ENCODE measurements at regions not wholly inside any gene's neighbourhood (a gene's known extent, or its start where the extent isn't known, plus 50 kb on each side); places are given as distances from the start of the nearest gene placed in this dataset.
A peak's percentile ranks its signal among the peaks of the same experiment; 100 is the strongest.

GRCh38 chr11:43561832-43562231, 118.7 kb upstream of the HSD17B12 start:
- Mint-ChIP-seq H3K36me3 (ENCODE audit: low read depth, unreplicated experiment) (no peaks in the 10 kb centered on the region), H3K4me1 (ENCODE audit: low read depth, unreplicated experiment) (peaks cover 20% of the 10 kb centered on the region), H3K27me3 (ENCODE audit: low read depth, unreplicated experiment) (peaks cover 24% of the 10 kb centered on the region), H3K27ac (ENCODE audit: unreplicated experiment) (no peak overlapping the region), H3K4me3 (ENCODE audit: unreplicated experiment) (no peak overlapping the region), H3K9me3 (ENCODE audit: unreplicated experiment) (no peaks in the 10 kb centered on the region)
- no peaks in the 10 kb centered on the region for H3K4me1 ChIP-seq (ENCODE audit: insufficient read depth, low read length)
- no peak for FAIRE-seq
- H2AFZ ChIP-seq (ENCODE audit: low read depth, low read length), result no peak overlapping the region
- no peak overlapping the region for H3K9ac ChIP-seq (ENCODE audit: low read length)
- no peak for DNase-seq (ENCODE audit: low read depth)
- no peaks in the 10 kb centered on the region for H4K20me1 ChIP-seq (ENCODE audit: insufficient read depth, low read length)
- no peak overlapping the region for H3K4me2 ChIP-seq (ENCODE audit: low read length)
- no peaks in the 10 kb centered on the region for H3K36me3 ChIP-seq (ENCODE audit: insufficient read depth, low read length)
- H3K79me2 ChIP-seq (ENCODE audit: insufficient read depth, low read length), result no peaks in the 10 kb centered on the region
- no peak overlapping the region for H3K4me3 ChIP-seq (ENCODE audit: insufficient read depth, low read depth, low read length)
- H3K27ac ChIP-seq (ENCODE audit: low read depth, low read length), result no peak overlapping the region
- H3K27me3 ChIP-seq (ENCODE audit: insufficient read depth, low read length), result peaks cover 45% of the 10 kb centered on the region
- no peaks in the 10 kb centered on the region for H3K9me3 ChIP-seq (ENCODE audit: insufficient read depth, low read depth, low read length)
- no peak for TF ChIP-seq EZH2 (IDR thresholded peaks at IDR 0.05; ENCODE audit: insufficient read depth, low read length)
- TF ChIP-seq, protein P1, sequence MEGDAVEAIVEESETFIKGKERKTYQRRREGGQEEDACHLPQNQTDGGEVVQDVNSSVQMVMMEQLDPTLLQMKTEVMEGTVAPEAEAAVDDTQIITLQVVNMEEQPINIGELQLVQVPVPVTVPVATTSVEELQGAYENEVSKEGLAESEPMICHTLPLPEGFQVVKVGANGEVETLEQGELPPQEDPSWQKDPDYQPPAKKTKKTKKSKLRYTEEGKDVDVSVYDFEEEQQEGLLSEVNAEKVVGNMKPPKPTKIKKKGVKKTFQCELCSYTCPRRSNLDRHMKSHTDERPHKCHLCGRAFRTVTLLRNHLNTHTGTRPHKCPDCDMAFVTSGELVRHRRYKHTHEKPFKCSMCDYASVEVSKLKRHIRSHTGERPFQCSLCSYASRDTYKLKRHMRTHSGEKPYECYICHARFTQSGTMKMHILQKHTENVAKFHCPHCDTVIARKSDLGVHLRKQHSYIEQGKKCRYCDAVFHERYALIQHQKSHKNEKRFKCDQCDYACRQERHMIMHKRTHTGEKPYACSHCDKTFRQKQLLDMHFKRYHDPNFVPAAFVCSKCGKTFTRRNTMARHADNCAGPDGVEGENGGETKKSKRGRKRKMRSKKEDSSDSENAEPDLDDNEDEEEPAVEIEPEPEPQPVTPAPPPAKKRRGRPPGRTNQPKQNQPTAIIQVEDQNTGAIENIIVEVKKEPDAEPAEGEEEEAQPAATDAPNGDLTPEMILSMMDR (IDR thresholded peaks at IDR 0.05; ENCODE audit: insufficient read depth, low read depth, low read length), result no peak

GRCh38 chr11:43567396-43567975, 113.1 kb upstream of the HSD17B12 start:
- FAIRE-seq (no peak), DNase-seq (ENCODE audit: low read depth) (peak; percentile 21)
- Histone ChIP-seq H3K79me2 (ENCODE audit: insufficient read depth, low read length) (no peaks in the 10 kb centered on the region), H3K9ac (ENCODE audit: low read length) (no peak overlapping the region), H3K4me3 (ENCODE audit: insufficient read depth, low read depth, low read length) (no peak overlapping the region), H4K20me1 (ENCODE audit: insufficient read depth, low read length) (no peaks in the 10 kb centered on the region), H3K36me3 (ENCODE audit: insufficient read depth, low read length) (no peaks in the 10 kb centered on the region), H2AFZ (ENCODE audit: low read depth, low read length) (no peak overlapping the region), H3K4me2 (ENCODE audit: low read length) (no peak overlapping the region), H3K4me1 (ENCODE audit: insufficient read depth, low read length) (no peaks in the 10 kb centered on the region), H3K27me3 (ENCODE audit: insufficient read depth, low read length) (peaks cover 42% of the 10 kb centered on the region), H3K9me3 (ENCODE audit: insufficient read depth, low read depth, low read length) (no peaks in the 10 kb centered on the region), H3K27ac (ENCODE audit: low read depth, low read length) (no peak overlapping the region)
- no peaks in the 10 kb centered on the region for H3K36me3 Mint-ChIP-seq (ENCODE audit: low read depth, unreplicated experiment)
- no peak overlapping the region for H3K27ac Mint-ChIP-seq (ENCODE audit: unreplicated experiment)
- H3K27me3 Mint-ChIP-seq (ENCODE audit: low read depth, unreplicated experiment), result peaks cover 57% of the 10 kb centered on the region
- H3K4me3 Mint-ChIP-seq (ENCODE audit: unreplicated experiment), result no peak overlapping the region
- H3K4me1 Mint-ChIP-seq (ENCODE audit: low read depth, unreplicated experiment), result no peaks in the 10 kb centered on the region
- TF ChIP-seq EZH2 (IDR thresholded peaks at IDR 0.05; ENCODE audit: insufficient read depth, low read length), result no peak
- TF ChIP-seq, protein P1 (IDR thresholded peaks at IDR 0.05; ENCODE audit: insufficient read depth, low read depth, low read length), result peak; percentile 86
- H3K9me3 Mint-ChIP-seq (ENCODE audit: unreplicated experiment), result peaks cover 4% of the 10 kb centered on the region

- no peaks in the 10 kb centered on the region for H3K36me3 ChIP-seq (ENCODE audit: insufficient read depth, low read length)
- no peaks in the 10 kb centered on the region for H3K79me2 ChIP-seq (ENCODE audit: insufficient read depth, low read length)
- no peak overlapping the region for H3K4me3 ChIP-seq (ENCODE audit: insufficient read depth, low read depth, low read length)
- peaks cover 21% of the 10 kb centered on the region for H3K4me1 ChIP-seq (ENCODE audit: insufficient read depth, low read length)
- no peak for TF ChIP-seq EZH2 (IDR thresholded peaks at IDR 0.05; ENCODE audit: insufficient read depth, low read length)
- TF ChIP-seq, protein P1 (IDR thresholded peaks at IDR 0.05; ENCODE audit: insufficient read depth, low read depth, low read length), result peak; percentile 55
- no peaks in the 10 kb centered on the region for H3K9me3 ChIP-seq (ENCODE audit: insufficient read depth, low read depth, low read length)
- Mint-ChIP-seq H3K27me3 (ENCODE audit: low read depth, unreplicated experiment) (peaks cover 89% of the 10 kb centered on the region), H3K4me3 (ENCODE audit: unreplicated experiment) (no peak overlapping the region), H3K9me3 (ENCODE audit: unreplicated experiment) (peaks cover 4% of the 10 kb centered on the region), H3K4me1 (ENCODE audit: low read depth, unreplicated experiment) (peaks cover 29% of the 10 kb centered on the region), H3K36me3 (ENCODE audit: low read depth, unreplicated experiment) (no peaks in the 10 kb centered on the region), H3K27ac (ENCODE audit: unreplicated experiment) (no peak overlapping the region)
- H3K27ac ChIP-seq (ENCODE audit: low read depth, low read length), result no peak overlapping the region
- H3K4me2 ChIP-seq (ENCODE audit: low read length), result no peak overlapping the region
- peaks cover 91% of the 10 kb centered on the region for H3K27me3 ChIP-seq (ENCODE audit: insufficient read depth, low read length)
- no peak overlapping the region for H2AFZ ChIP-seq (ENCODE audit: low read depth, low read length)
- H4K20me1 ChIP-seq (ENCODE audit: insufficient read depth, low read length), result peaks cover 14% of the 10 kb centered on the region
- no peak for FAIRE-seq
- H3K9ac ChIP-seq (ENCODE audit: low read length), result no peak overlapping the region
- DNase-seq (ENCODE audit: low read depth), result no peak
Observed at GRCh38 chr11:43573233-43573632, 107.3 kb upstream of the HSD17B12 start.
